ENCODE measurements at regions not wholly inside any gene's neighbourhood (a gene's known extent, or its start where the extent isn't known, plus 50 kb on each side); places are given as distances from the start of the nearest gene placed in this dataset.

GRCh38 chr11:38721586-38722315 is 2123.7 kb upstream of the RAG2 start:
- TF ChIP-seq CTCF (IDR thresholded peaks at IDR 0.05 in 8 of 11, conservative IDR thresholded peaks at IDR 0.05 in 3 of 11) (no peak), POLR2A (IDR thresholded peaks at IDR 0.05) (no peak)

Measured in spleen (tissue), 7 donors.